H1 (cell line): ENCODE measurements at regions not wholly inside any gene's neighbourhood (a gene's known extent, or its start where the extent isn't known, plus 50 kb on each side); places are given as distances from the start of the nearest gene placed in this dataset.

ENCODE experiments used
- BACH1 ChIP-seq: IDR thresholded peaks from 2 replicates; pipeline ENCODE4 v1.6.1; 2012; ENCODE audit warnings: low read length, improper control_type of control experiment
- BCL11A ChIP-seq, 2 experiments: IDR thresholded peaks; one replicate each; pipeline ENCODE4 v1.6.1; 2011; ENCODE audit warnings: low read depth in 2 of 2, low read length in 2 of 2, mild to moderate bottlenecking in 2 of 2
- CBX5 ChIP-seq: fragments of 300-800, 300-1000 bp; sonication (generic); IDR thresholded peaks from 2 replicates; pipeline ENCODE4 v1.7.1; 2016; ENCODE audit warnings: antibody characterized with exemption, low read length, low read depth
- CHD1 ChIP-seq: IDR thresholded peaks from 2 replicates; pipeline ENCODE4 v1.6.1; 2012; ENCODE audit warnings: low read depth, low read length, improper control_type of control experiment
- CHD2 ChIP-seq: IDR thresholded peaks from 2 replicates; pipeline ENCODE4 v1.6.1; 2012; ENCODE audit warnings: low read length, improper control_type of control experiment
- CTCF ChIP-seq, 3 experiments: IDR thresholded peaks; 1 replicate in 2 of 3; 2 replicates in 1 of 3; pipeline versions ENCODE4 v1.5.1 to v1.6.1; 2011; ENCODE audit warnings: low read length in 3 of 3, mild to moderate bottlenecking in 3 of 3, inconsistent platforms in 2 of 3, low read depth in 1 of 3, moderate library complexity in 1 of 3; ENCODE audit not compliant: insufficient read depth in 1 of 3; ENCODE audit errors: control extremely low read depth in 1 of 3
- EP300 ChIP-seq, 2 experiments: IDR thresholded peaks; 1 replicate in 1 of 2; 2 replicates in 1 of 2; pipeline ENCODE4 v1.6.1; 2011 to 2012; ENCODE audit warnings: low read depth in 2 of 2, low read length in 2 of 2, mild to moderate bottlenecking in 2 of 2, borderline replicate concordance in 1 of 2, inconsistent platforms in 1 of 2, moderate library complexity in 1 of 2
- EZH2 ChIP-seq: fragments of 200-600 bp; sonication (generic); IDR thresholded peaks from 2 replicates; pipeline ENCODE4 v1.7.1; 2012; ENCODE audit warnings: low read depth, mild to moderate bottlenecking, moderate library complexity, low read length, inconsistent platforms; ENCODE audit not compliant: severe bottlenecking
- POLR2A ChIP-seq, 2 experiments: IDR thresholded peaks; 1 replicate in 1 of 2; 2 replicates in 1 of 2; pipeline ENCODE4 v1.6.1; 2011; ENCODE audit warnings: low read depth in 2 of 2, low read length in 2 of 2, mild to moderate bottlenecking in 2 of 2; ENCODE audit errors: control extremely low read depth in 1 of 2
- POLR2AphosphoS5 ChIP-seq: IDR thresholded peaks from 2 replicates; pipeline ENCODE4 v1.6.1; 2011; ENCODE audit warnings: low read depth, low read length
- RAD21 ChIP-seq, 2 experiments: IDR thresholded peaks in 1 of 2; conservative IDR thresholded peaks in 1 of 2; 2 replicates each; pipeline ENCODE4 v1.6.1; 2011; ENCODE audit warnings: low read depth in 2 of 2, low read length in 2 of 2, improper control_type of control experiment in 1 of 2, inconsistent platforms in 1 of 2, mild to moderate bottlenecking in 1 of 2, moderate library complexity in 1 of 2
- TEAD4 ChIP-seq: IDR thresholded peaks from 2 replicates; pipeline ENCODE4 v1.6.1; 2012; ENCODE audit warnings: low read depth, low read length, inconsistent platforms, mixed read lengths

GRCh38 chr1:228887960-228888359 is 152.7 kb downstream of the RHOU start:
- TF ChIP-seq BCL11A (IDR thresholded peaks at IDR 0.05; ENCODE audit: low read depth in 2 of 2, low read length in 2 of 2) (no peak), CHD2 (no peak), EZH2 (no peak), RAD21 (IDR thresholded peaks at IDR 0.05 in 1 of 2, conservative IDR thresholded peaks at IDR 0.05 in 1 of 2; ENCODE audit: low read depth in 2 of 2, low read length in 2 of 2) (no peak), TEAD4 (no peak), CTCF (IDR thresholded peaks at IDR 0.05; ENCODE audit: control extremely low read depth in 1 of 3, insufficient read depth in 1 of 3, low read depth in 1 of 3, low read length in 3 of 3) (no peak), CHD1 (no peak), POLR2AphosphoS5 (no peak), BACH1 (no peak), CBX5 (no peak), POLR2A (IDR thresholded peaks at IDR 0.05; ENCODE audit: control extremely low read depth in 1 of 2, low read depth in 2 of 2, low read length in 2 of 2) (no peak), EP300 (IDR thresholded peaks at IDR 0.05; ENCODE audit: borderline replicate concordance in 1 of 2, low read depth in 2 of 2, low read length in 2 of 2) (no peak)
